Erythroblast (primary cell): ENCODE measurements at regions not wholly inside any gene's neighbourhood (a gene's known extent, or its start where the extent isn't known, plus 50 kb on each side); places are given as distances from the start of the nearest gene placed in this dataset.

ENCODE experiments used
- GATA1 ChIP-seq: IDR thresholded peaks from 2 replicates; pipeline ENCODE4 v1.6.1; 2011; ENCODE audit warnings: low read depth, mild to moderate bottlenecking, control low read depth, low read length, moderate library complexity
- POLR2A ChIP-seq: IDR thresholded peaks from 2 replicates; pipeline ENCODE4 v1.6.1; 2011; ENCODE audit warnings: mild to moderate bottlenecking, low read length

- no peak for TF ChIP-seq POLR2A
- no peak for TF ChIP-seq GATA1
Measured at GRCh38 chr7:119271147-119271779, 1001.7 kb upstream of the KCND2 start.
